ENCODE measurements at regions not wholly inside any gene's neighbourhood (a gene's known extent, or its start where the extent isn't known, plus 50 kb on each side); places are given as distances from the start of the nearest gene placed in this dataset.

- no peak overlapping the region for H3K4me2 ChIP-seq (ENCODE audit: low read depth, low read length)
- no peaks in the 10 kb centered on the region for H3K36me3 ChIP-seq (replicated peaks; ENCODE audit: insufficient read depth, low read length)
- H3K9me3 ChIP-seq (replicated peaks; ENCODE audit: insufficient read depth, low read length), result no peaks in the 10 kb centered on the region
- H3K4me1 ChIP-seq (ENCODE audit: low read length), result no peaks in the 10 kb centered on the region
- DNase-seq, result no peak
- no peaks in the 10 kb centered on the region for H3F3A ChIP-seq (ENCODE audit: insufficient read depth, low read length)
- no peaks in the 10 kb centered on the region for H3K79me2 ChIP-seq (ENCODE audit: low read length)
- H2AFZ ChIP-seq (ENCODE audit: low read length), result no peak overlapping the region
- H3K4me3 ChIP-seq (ENCODE audit: low read length), result no peak overlapping the region
- H3K27me3 ChIP-seq (replicated peaks; ENCODE audit: insufficient read depth, low read length), result peaks cover 95% of the 10 kb centered on the region
- no peak for TF ChIP-seq CTCF (IDR thresholded peaks at IDR 0.05; ENCODE audit: low read length)
- no peak for TF ChIP-seq EZH2phosphoT487 (IDR thresholded peaks at IDR 0.05; ENCODE audit: low read length)
- no peak for TF ChIP-seq EZH2 (optimal IDR thresholded peaks at IDR 0.05; ENCODE audit: low read depth, low read length)
- no peaks in the 10 kb centered on the region for H3K9me2 ChIP-seq (replicated peaks; ENCODE audit: insufficient read depth, low read length)
- no peaks in the 10 kb centered on the region for H4K20me1 ChIP-seq (ENCODE audit: insufficient read depth, low read length)
- H3K27ac ChIP-seq (ENCODE audit: low read length), result no peak overlapping the region
- no peak overlapping the region for H3K9ac ChIP-seq (ENCODE audit: low read length)
Observed at GRCh38 chr20:50270034-50270395, 79.4 kb downstream of the CEBPB start.

- no peak overlapping the region for H3K4me2 ChIP-seq (ENCODE audit: low read depth, low read length)
- H3K79me2 ChIP-seq (ENCODE audit: low read length), result no peaks in the 10 kb centered on the region
- peaks cover 95% of the 10 kb centered on the region for H3K27me3 ChIP-seq (replicated peaks; ENCODE audit: insufficient read depth, low read length)
- H3K27ac ChIP-seq (ENCODE audit: low read length), result no peak overlapping the region
- H2AFZ ChIP-seq (ENCODE audit: low read length), result no peak overlapping the region
- no peaks in the 10 kb centered on the region for H3K9me3 ChIP-seq (replicated peaks; ENCODE audit: insufficient read depth, low read length)
- H3F3A ChIP-seq (ENCODE audit: insufficient read depth, low read length), result no peaks in the 10 kb centered on the region
- no peak overlapping the region for H3K4me3 ChIP-seq (ENCODE audit: low read length)
- no peak for DNase-seq
- no peaks in the 10 kb centered on the region for H3K4me1 ChIP-seq (ENCODE audit: low read length)
- H3K9me2 ChIP-seq (replicated peaks; ENCODE audit: insufficient read depth, low read length), result no peaks in the 10 kb centered on the region
- no peaks in the 10 kb centered on the region for H3K36me3 ChIP-seq (replicated peaks; ENCODE audit: insufficient read depth, low read length)
- TF ChIP-seq EZH2phosphoT487 (IDR thresholded peaks at IDR 0.05; ENCODE audit: low read length), result no peak
- no peak for TF ChIP-seq CTCF (IDR thresholded peaks at IDR 0.05; ENCODE audit: low read length)
- no peak for TF ChIP-seq EZH2 (optimal IDR thresholded peaks at IDR 0.05; ENCODE audit: low read depth, low read length)
- H4K20me1 ChIP-seq (ENCODE audit: insufficient read depth, low read length), result no peaks in the 10 kb centered on the region
- no peak overlapping the region for H3K9ac ChIP-seq (ENCODE audit: low read length)
Observed at GRCh38 chr20:50270569-50270968, 79.9 kb downstream of the CEBPB start.

GRCh38 chr20:50271176-50271575 is 80.5 kb downstream of the CEBPB start:
- TF ChIP-seq EZH2 (optimal IDR thresholded peaks at IDR 0.05; ENCODE audit: low read depth, low read length) (no peak), CTCF (IDR thresholded peaks at IDR 0.05; ENCODE audit: low read length) (no peak), EZH2phosphoT487 (IDR thresholded peaks at IDR 0.05; ENCODE audit: low read length) (no peak)
- Histone ChIP-seq H3K9me2 (replicated peaks; ENCODE audit: insufficient read depth, low read length) (no peaks in the 10 kb centered on the region), H3K4me2 (ENCODE audit: low read depth, low read length) (no peak overlapping the region), H3K27ac (ENCODE audit: low read length) (no peak overlapping the region), H3F3A (ENCODE audit: insufficient read depth, low read length) (no peaks in the 10 kb centered on the region), H3K27me3 (replicated peaks; ENCODE audit: insufficient read depth, low read length) (peaks cover 95% of the 10 kb centered on the region), H3K4me3 (ENCODE audit: low read length) (no peak overlapping the region), H3K79me2 (ENCODE audit: low read length) (no peaks in the 10 kb centered on the region), H3K9me3 (replicated peaks; ENCODE audit: insufficient read depth, low read length) (no peaks in the 10 kb centered on the region), H3K9ac (ENCODE audit: low read length) (no peak overlapping the region), H3K36me3 (replicated peaks; ENCODE audit: insufficient read depth, low read length) (no peaks in the 10 kb centered on the region), H3K4me1 (ENCODE audit: low read length) (no peaks in the 10 kb centered on the region), H4K20me1 (ENCODE audit: insufficient read depth, low read length) (no peaks in the 10 kb centered on the region), H2AFZ (ENCODE audit: low read length) (no peak overlapping the region)
- DNase-seq, result no peak
